ENCODE measurements at regions not wholly inside any gene's neighbourhood (a gene's known extent, or its start where the extent isn't known, plus 50 kb on each side); places are given as distances from the start of the nearest gene placed in this dataset.

DNA sequence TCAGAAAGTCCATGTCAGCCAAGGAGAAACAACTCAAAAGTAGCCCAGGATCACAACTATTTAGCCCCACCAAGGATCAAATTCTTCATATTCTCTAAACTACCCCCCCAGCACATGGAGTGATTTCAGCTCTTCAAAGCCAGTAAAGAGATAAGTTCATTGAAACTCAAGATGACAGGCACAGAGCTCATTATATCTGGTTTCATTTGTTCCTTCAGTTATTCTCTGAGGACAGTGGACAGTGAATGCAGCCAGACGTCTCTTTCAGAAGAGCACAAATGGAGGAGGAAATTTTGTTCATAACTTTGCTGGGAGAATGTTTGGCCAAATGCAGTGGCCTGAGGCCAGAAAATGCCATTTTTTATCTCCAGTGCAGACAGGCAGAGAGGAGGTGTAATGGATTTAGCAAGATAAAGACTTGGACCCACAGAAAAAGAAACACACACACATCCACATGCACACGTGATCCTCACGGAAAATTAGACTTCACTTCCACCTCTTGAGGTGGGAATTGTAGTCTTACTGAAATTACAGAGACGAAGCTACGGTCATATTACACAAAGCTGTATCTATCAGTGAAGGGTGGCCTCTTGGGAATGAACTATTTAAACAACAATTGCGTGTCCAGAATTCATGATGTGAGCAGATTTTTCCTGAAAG, 64.6 kb downstream of the HES1 start:
- H3K27ac ChIP-seq = no peak overlapping the region
- H3K4me1 ChIP-seq = peaks cover 0 to 16% (median 13%) of the 10 kb centered on the region in 4 donors
- no peak for DNase-seq
- H3K9me3 ChIP-seq = no peaks in the 10 kb centered on the region
- peaks cover 7 to 25% (median 13%) of the 10 kb centered on the region in 3 donors for H3K27me3 ChIP-seq
- TF ChIP-seq EP300 (IDR thresholded peaks at IDR 0.05) (no peak), POLR2AphosphoS5 (IDR thresholded peaks at IDR 0.05) (no peak), CTCF (IDR thresholded peaks at IDR 0.05) (no peak), POLR2A (IDR thresholded peaks at IDR 0.05) (no peak)
- no peaks in the 10 kb centered on the region for H3K36me3 ChIP-seq
- 92 to 93% methylated on average over 6 of the region's 6 CpGs for WGBS, 2 donors
- H3K4me3 ChIP-seq = no peak overlapping the region
- intact Hi-C loops (cut with DNase I) = loop anchor here (5.0 kb wide), 1 partner anchor 53 kb away; no protein-coding TSS in a partner anchor

DNA sequence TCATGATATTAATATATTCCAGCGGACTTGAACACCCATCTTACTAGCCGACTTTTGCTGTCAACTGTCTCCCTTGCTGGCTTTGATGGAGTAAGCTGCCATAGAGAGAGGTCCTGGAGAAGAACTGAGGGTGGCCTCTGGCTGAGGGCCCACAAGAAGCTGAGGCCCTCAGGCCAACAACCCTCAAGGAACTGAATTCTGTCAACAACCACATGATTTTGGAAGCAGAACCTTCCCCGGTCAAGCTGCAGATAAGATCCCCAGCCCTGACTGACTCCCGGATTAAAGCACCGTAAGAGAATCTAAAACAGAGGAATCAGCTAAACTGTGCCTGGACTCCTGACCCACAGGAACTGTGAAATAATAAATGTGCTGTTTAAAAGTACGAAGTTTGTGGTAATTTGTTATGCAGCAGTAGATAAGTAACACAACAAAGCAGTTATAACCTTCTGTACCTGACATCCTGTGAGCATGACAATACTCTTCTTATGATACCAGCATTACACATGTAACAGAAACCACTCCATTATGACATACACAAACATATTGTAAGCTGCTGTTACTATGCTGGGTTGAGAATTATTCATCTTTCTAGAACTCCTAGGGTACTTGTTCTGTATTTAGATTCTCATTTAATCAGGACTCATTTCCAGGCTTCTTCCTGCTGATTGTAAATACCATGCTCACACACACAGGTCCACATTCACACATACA, 66.2 kb downstream of the HES1 start:
- TF ChIP-seq EP300 (IDR thresholded peaks at IDR 0.05) (no peak), POLR2A (IDR thresholded peaks at IDR 0.05) (no peak), CTCF (IDR thresholded peaks at IDR 0.05) (no peak), POLR2AphosphoS5 (IDR thresholded peaks at IDR 0.05) (no peak)
- no peaks in the 10 kb centered on the region for H3K36me3 ChIP-seq
- WGBS, 2 donors = 86 to 87% methylated on average over 6 of the region's 6 CpGs
- H3K4me3 ChIP-seq = no peak overlapping the region
- no peak overlapping the region for H3K27ac ChIP-seq
- H3K4me1 ChIP-seq = peaks cover 0 to 26% (median 21%) of the 10 kb centered on the region in 4 donors
- H3K9me3 ChIP-seq = no peaks in the 10 kb centered on the region
- intact Hi-C loops (cut with DNase I) = loop anchor here (5.0 kb wide), 1 partner anchor 55 kb away; no protein-coding TSS in a partner anchor
- H3K27me3 ChIP-seq = peaks cover 7 to 25% (median 13%) of the 10 kb centered on the region in 3 donors
- peak; percentile 12 for DNase-seq

DNA sequence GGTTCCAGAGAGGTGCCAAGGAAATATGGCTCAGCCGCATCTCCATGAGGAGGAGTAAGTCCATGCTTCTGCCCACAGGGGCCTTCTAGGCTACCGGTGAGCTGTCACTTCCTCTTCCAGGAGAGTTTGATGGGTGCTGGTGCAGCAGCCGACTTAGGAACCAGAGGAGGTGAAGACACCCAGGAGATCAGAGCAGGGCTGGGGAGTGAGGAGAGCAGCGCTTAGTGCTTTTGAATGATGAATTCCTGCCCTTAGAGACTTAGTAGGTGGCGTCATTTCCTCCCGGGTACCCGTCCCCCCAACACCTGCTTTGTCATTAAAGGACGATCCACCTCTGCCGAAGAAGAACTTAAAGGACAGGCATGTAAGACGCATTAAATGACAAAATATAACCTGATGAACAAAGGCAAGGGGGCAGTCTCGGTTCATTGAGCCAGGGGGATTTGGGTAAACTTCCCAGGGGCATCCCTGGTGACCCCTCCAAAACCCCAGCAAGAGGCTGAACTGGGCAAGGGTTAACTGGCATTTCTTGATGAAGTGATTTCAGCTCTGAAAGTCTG, 67.6 kb downstream of the HES1 start:
- TF ChIP-seq EP300 (IDR thresholded peaks at IDR 0.05) (no peak), CTCF (IDR thresholded peaks at IDR 0.05) (no peak), POLR2AphosphoS5 (IDR thresholded peaks at IDR 0.05) (no peak), POLR2A (IDR thresholded peaks at IDR 0.05) (no peak)
- Histone ChIP-seq H3K9me3 (no peaks in the 10 kb centered on the region), H3K36me3 (no peaks in the 10 kb centered on the region), H3K27ac (no peak overlapping the region), H3K4me1 (peaks cover 0 to 26% (median 21%) of the 10 kb centered on the region in 4 donors), H3K4me3 (peak overlapping the region in 2 of 4 donors; percentile 41 to 43), H3K27me3 (peaks cover 7 to 25% (median 13%) of the 10 kb centered on the region in 3 donors)
- 54 to 56% methylated on average over 11 of the region's 11 CpGs for WGBS, 2 donors
- DNase-seq = no peak
- intact Hi-C loops (cut with DNase I) = loop anchor here (5.0 kb wide), 1 partner anchor 56 kb away; no protein-coding TSS in a partner anchor

DNA sequence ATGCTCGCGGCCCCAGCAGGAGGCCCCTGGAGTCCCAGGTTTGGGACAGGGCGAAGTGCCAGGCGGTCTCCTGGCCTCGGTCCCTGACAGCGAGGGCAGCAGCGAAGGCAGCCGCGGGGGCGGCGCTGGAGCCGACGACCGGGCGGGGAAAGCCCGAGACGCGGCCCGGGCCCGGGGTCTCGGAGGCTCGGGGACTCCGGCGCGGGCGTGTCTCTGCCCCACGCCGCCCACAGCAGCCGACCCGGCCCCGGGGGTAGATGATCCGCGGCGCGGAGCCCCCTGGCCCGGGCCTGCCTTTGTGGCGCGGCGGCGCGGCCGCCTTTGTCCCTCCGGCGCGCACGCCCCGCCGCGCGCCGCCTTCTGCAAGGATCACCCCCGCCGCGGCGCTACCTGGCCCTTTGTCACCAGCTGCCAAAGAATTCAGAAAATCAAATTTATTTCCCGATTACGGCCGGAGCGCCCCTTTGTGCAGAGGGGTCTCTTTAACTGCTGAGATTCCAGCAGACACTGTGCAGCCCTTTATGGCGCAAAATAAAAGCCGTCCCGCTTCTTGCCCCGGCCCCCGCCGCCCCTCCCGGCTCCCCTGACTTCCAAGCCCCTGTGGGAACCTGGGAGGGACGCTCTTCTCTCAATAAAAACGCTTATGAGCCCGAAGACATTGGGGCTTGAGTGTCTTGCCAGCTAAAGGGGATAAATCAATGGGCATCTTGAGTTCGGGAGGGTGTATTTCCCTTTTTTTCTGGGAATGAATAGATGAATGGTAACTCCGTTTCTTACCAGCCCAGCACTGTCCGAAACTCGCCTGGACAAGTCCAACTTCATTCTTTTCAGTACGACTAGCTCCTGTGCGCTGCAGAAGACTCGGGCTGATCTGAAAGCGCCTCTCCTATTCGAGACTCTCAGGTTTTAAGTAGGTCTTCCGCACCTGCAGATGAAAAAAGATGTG, 68.4 kb downstream of the HES1 start:
- peaks cover 7 to 25% (median 13%) of the 10 kb centered on the region in 3 donors for H3K27me3 ChIP-seq
- no peaks in the 10 kb centered on the region for H3K36me3 ChIP-seq
- TF ChIP-seq CTCF (IDR thresholded peaks at IDR 0.05) = no peak
- no peak for TF ChIP-seq POLR2AphosphoS5 (IDR thresholded peaks at IDR 0.05)
- no peak for TF ChIP-seq POLR2A (IDR thresholded peaks at IDR 0.05)
- WGBS, 2 donors = 15 to 29% methylated on average over 79 of the region's 79 CpGs
- no peak overlapping the region for H3K27ac ChIP-seq
- no peaks in the 10 kb centered on the region for H3K9me3 ChIP-seq
- peaks cover 0 to 26% (median 21%) of the 10 kb centered on the region in 4 donors for H3K4me1 ChIP-seq
- DNase-seq = peak; percentile 44
- peak overlapping the region in 3 of 4 donors; percentile 29 to 43 (median 41) for H3K4me3 ChIP-seq
- intact Hi-C loops (cut with DNase I) = loop anchor here (5.0 kb wide), 1 partner anchor 57 kb away; no protein-coding TSS in a partner anchor

Data from sigmoid colon (tissue), 6 donors.